Suprapubic skin (tissue), 4 donors: ENCODE measurements at regions not wholly inside any gene's neighbourhood (a gene's known extent, or its start where the extent isn't known, plus 50 kb on each side); places are given as distances from the start of the nearest gene placed in this dataset.

Experiments
- DNase-seq, 2 donors: peaks; one replicate each; pipeline ENCODE4 v3.0.0-alpha.2; 2019; ENCODE audit warnings: low spot score in 2 of 2
- H3K27ac ChIP-seq: fragments of 200-600 bp; sonication (generic); one replicate; pipeline ENCODE4 v1.5.1; 2019
- H3K27me3 ChIP-seq: fragments of 200-600 bp; sonication (generic); one replicate; pipeline ENCODE4 v1.5.1; 2019
- H3K36me3 ChIP-seq: fragments of 200-600 bp; sonication (generic); one replicate; pipeline ENCODE4 v1.5.1; 2019
- H3K4me1 ChIP-seq: fragments of 200-600 bp; sonication (generic); one replicate; pipeline ENCODE4 v1.5.1; 2019
- H3K4me3 ChIP-seq: fragments of 200-600 bp; sonication (generic); one replicate; pipeline ENCODE4 v1.5.1; 2019; ENCODE audit warnings: mild to moderate bottlenecking
- H3K9me3 ChIP-seq: fragments of 200-600 bp; sonication (generic); one replicate; pipeline ENCODE4 v1.5.1; 2019
- EP300 ChIP-seq: sonication (generic); formaldehyde crosslinking; IDR thresholded peaks from one replicate; pipeline ENCODE4 v1.6.1; 2017; ENCODE audit warnings: antibody characterized with exemption
- POLR2A ChIP-seq, 2 donors: fragments of 450-650 bp; IDR thresholded peaks; one replicate each; pipeline ENCODE4 v1.6.1; 2017; ENCODE audit warnings: antibody characterized with exemption in 2 of 2, mild to moderate bottlenecking in 2 of 2, moderate library complexity in 2 of 2
- POLR2AphosphoS5 ChIP-seq, 3 donors: sonication (generic); formaldehyde crosslinking; IDR thresholded peaks; one replicate each; pipeline ENCODE4 v1.6.1; 2017; ENCODE audit warnings: antibody characterized with exemption in 3 of 3
- WGBS: methylation state at CpG from one replicate; pipeline ENCODE4 v1.1.5; 2018; 5-methylcytosine and 5-hydroxymethylcytosine counted together
- TF ChIP-seq, protein P1 (sequence below), 2 donors: fragments of 200-600 bp in 1 of 2; fragments of 450-650 bp in 1 of 2; sonication (generic) in 1 of 2; IDR thresholded peaks; one replicate each; pipeline ENCODE4 v1.5.1; 2016 to 2019; ENCODE audit warnings: antibody characterized with exemption in 2 of 2, mild to moderate bottlenecking in 1 of 2, moderate library complexity in 1 of 2

DNA sequence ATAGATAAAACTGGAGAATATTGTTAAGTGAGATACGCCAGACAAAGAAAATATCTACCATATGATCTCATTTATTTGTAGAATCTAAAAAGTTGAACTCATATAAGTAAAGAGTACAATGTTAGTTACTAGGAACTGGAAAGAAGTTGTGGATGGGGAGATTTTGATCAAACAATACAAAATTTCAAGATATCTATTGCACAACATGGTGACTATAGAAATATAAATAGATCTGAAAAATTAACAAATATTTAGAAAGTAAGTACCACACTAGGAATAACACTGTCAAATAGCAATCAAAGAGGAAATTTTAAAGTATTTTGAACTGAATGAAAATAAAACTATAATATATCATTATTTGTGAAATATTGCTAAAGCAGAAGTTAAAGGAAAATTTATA lies 437.2 kb downstream of the AASDHPPT start:
- Histone ChIP-seq H3K9me3 (no peaks in the 10 kb centered on the region), H3K27me3 (no peaks in the 10 kb centered on the region), H3K4me3 (no peak overlapping the region), H3K36me3 (no peaks in the 10 kb centered on the region), H3K4me1 (no peaks in the 10 kb centered on the region), H3K27ac (no peak overlapping the region)
- 90% methylated on average over 1 of the region's 1 CpG for WGBS
- no peak for DNase-seq
- TF ChIP-seq POLR2AphosphoS5 (IDR thresholded peaks at IDR 0.05) (no peak), POLR2A (IDR thresholded peaks at IDR 0.05) (no peak), EP300 (no peak)
- TF ChIP-seq, protein P1, sequence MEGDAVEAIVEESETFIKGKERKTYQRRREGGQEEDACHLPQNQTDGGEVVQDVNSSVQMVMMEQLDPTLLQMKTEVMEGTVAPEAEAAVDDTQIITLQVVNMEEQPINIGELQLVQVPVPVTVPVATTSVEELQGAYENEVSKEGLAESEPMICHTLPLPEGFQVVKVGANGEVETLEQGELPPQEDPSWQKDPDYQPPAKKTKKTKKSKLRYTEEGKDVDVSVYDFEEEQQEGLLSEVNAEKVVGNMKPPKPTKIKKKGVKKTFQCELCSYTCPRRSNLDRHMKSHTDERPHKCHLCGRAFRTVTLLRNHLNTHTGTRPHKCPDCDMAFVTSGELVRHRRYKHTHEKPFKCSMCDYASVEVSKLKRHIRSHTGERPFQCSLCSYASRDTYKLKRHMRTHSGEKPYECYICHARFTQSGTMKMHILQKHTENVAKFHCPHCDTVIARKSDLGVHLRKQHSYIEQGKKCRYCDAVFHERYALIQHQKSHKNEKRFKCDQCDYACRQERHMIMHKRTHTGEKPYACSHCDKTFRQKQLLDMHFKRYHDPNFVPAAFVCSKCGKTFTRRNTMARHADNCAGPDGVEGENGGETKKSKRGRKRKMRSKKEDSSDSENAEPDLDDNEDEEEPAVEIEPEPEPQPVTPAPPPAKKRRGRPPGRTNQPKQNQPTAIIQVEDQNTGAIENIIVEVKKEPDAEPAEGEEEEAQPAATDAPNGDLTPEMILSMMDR (IDR thresholded peaks at IDR 0.05): no peak

DNA sequence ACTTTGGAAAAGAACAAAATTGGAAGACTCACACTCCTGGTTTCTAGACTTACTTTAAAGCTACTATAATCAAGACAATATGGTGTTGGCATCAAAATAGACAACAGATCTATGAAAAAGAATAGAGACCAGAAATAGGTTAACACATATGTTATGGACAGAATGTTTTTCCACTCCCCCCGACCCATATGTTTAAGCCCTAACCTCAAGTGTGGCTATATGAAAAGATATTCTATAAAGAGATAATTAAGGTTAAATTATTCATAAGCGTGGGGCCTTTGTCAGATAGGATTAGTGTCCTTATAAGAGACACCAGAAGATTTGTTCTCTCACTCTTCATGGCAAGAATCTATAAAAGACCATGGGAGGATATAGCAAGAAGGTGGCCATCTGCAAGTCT lies 440.0 kb downstream of the AASDHPPT start:
- TF ChIP-seq, protein P1 (IDR thresholded peaks at IDR 0.05): no peak
- TF ChIP-seq EP300: no peak
- Histone ChIP-seq H3K4me3 (no peak overlapping the region), H3K27me3 (no peaks in the 10 kb centered on the region), H3K27ac (no peak overlapping the region), H3K4me1 (no peaks in the 10 kb centered on the region), H3K36me3 (no peaks in the 10 kb centered on the region), H3K9me3 (no peaks in the 10 kb centered on the region)
- 89% methylated on average over 2 of the region's 2 CpGs for WGBS
- DNase-seq: no peak

DNA sequence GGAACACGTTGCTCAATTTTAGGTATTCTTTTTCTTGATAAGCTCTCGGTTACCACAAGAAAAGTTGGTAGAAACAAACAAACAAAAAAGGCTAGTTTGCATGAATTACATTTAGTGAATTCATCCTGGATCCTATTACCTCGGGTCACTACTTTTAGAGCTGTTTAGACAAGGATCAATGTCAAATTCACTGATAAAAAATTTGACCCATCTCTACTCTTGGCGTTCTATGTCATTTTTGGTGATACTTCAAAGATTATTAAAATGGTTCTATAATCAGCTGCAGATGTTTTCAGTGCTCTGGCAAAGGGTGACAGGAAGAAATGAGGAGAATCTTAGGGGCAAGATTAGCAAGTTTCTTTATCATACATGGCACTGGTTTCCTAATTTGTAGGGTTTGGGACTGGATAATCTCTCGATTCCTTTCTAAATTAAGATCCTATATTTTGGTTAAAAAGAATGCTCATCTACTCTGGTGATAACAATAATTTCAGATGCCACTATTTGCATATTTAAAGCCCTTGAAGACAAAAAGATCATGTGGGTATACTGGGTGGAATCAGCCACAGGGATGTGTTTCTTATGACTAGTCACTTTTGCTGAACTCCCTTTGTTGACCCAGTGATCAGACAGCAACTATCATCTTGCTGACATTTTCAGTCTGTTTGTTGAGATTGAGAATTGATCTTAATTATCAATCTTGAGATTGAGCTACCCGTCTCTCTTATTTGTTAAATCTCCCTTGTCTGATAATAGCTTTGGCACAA lies 442.9 kb downstream of the AASDHPPT start:
- H3K9me3 ChIP-seq: no peaks in the 10 kb centered on the region
- H3K4me1 ChIP-seq: no peaks in the 10 kb centered on the region
- no peak overlapping the region for H3K27ac ChIP-seq
- WGBS: 74% methylated on average over 6 of the region's 6 CpGs
- H3K27me3 ChIP-seq: no peaks in the 10 kb centered on the region
- no peak overlapping the region for H3K4me3 ChIP-seq
- TF ChIP-seq POLR2A (IDR thresholded peaks at IDR 0.05): no peak
- no peak for TF ChIP-seq EP300
- TF ChIP-seq, protein P1 (IDR thresholded peaks at IDR 0.05): no peak
- TF ChIP-seq POLR2AphosphoS5 (IDR thresholded peaks at IDR 0.05): no peak
- no peak for DNase-seq
- H3K36me3 ChIP-seq: no peaks in the 10 kb centered on the region

DNA sequence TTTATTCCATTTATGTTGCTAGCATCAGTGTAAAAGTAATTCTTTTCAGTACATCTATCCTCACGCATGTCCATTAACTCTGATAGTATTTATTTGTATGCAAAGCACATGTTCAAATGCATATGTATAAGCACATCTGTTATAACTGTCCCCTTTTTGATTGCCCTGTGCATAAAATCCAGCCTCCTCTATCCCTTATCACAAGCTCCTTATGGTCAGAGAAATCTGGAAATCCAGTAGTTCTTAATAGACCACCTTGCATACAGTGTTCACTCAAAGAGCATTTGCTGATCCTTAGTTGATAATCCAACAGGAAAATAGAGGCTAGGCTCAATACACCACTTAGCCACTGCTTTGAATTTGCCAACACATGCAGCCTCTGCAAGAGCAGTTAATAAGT lies 443.5 kb downstream of the AASDHPPT start:
- H3K4me1 ChIP-seq: no peaks in the 10 kb centered on the region
- H3K27ac ChIP-seq: no peak overlapping the region
- H3K9me3 ChIP-seq: no peaks in the 10 kb centered on the region
- no peak for DNase-seq
- TF ChIP-seq POLR2AphosphoS5 (IDR thresholded peaks at IDR 0.05) (no peak), POLR2A (IDR thresholded peaks at IDR 0.05) (no peak), EP300 (no peak)
- TF ChIP-seq, protein P1 (IDR thresholded peaks at IDR 0.05): no peak
- 97% methylated on average over 1 of the region's 1 CpG for WGBS
- no peaks in the 10 kb centered on the region for H3K27me3 ChIP-seq
- H3K4me3 ChIP-seq: no peak overlapping the region
- H3K36me3 ChIP-seq: no peaks in the 10 kb centered on the region

DNA sequence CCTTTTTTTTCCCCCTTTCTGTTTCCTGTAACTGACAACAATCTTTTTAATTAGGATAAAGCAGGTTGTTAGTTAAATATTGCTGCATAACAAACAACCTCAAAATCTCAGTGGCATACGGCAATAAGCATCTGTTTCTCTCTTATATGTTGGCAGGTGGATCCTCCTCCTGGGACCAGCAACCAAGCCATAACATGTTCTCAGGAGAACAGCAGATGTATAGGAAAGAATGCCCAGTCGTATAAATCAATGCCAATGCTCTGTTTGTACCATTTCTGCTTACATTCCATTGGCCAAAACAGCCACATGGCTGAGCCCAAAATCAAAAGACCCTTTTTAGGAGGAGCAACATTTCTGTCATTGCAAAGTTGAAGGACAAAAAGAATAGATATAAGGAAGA lies 445.7 kb downstream of the AASDHPPT start:
- 53% methylated on average over 2 of the region's 2 CpGs for WGBS
- Histone ChIP-seq H3K36me3 (no peaks in the 10 kb centered on the region), H3K27me3 (no peaks in the 10 kb centered on the region), H3K4me3 (no peak overlapping the region), H3K27ac (no peak overlapping the region), H3K9me3 (no peaks in the 10 kb centered on the region), H3K4me1 (no peaks in the 10 kb centered on the region)
- TF ChIP-seq POLR2AphosphoS5 (IDR thresholded peaks at IDR 0.05) (no peak), EP300 (no peak), POLR2A (IDR thresholded peaks at IDR 0.05) (no peak)
- TF ChIP-seq, protein P1 (IDR thresholded peaks at IDR 0.05): no peak
- DNase-seq: no peak
